ENCODE measurements at regions not wholly inside any gene's neighbourhood (a gene's known extent, or its start where the extent isn't known, plus 50 kb on each side); places are given as distances from the start of the nearest gene placed in this dataset.

DNA sequence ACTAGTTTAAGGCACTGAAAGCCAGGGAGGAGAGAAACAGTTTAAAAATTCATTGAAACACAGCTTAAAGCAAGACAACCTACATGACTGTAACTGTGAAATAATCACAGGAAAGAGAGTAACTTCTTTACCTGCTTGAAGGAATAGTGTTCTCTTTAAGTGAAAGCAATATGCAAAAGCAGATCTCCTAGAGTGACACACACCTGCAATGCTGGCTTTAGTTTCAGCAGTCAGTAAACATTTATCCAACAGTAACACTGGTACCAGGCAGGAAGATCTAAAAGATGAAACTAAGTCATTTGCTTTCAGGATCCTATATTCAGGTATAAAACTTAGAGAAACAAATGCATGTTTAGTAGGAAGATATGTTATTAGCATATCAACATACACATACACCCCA, 85.3 kb upstream of the PPM1H start:
- Mint-ChIP-seq H3K4me3 (peak overlapping the region; percentile 2; the same call in 1 of the 2 replicates), H3K9me3 (peaks cover 7% of the 10 kb centered on the region; the same call in 1 of the 2 replicates), H3K27ac (peak overlapping the region; percentile 81), H3K36me3 (no peaks in the 10 kb centered on the region), H3K27me3 (ENCODE audit: low read depth) (no peaks in the 10 kb centered on the region), H3K4me1 (peaks cover 59% of the 10 kb centered on the region)
- ChIA-PET CTCF (no interaction called here), POLR2A (no interaction called here)
- DNase-seq (ENCODE audit: low spot score) (no peak), ATAC-seq (no peak)
- no peak for TF ChIP-seq ZNF138 (CRISPR knock-in tag; conservative IDR thresholded peaks at IDR 0.05)

DNA sequence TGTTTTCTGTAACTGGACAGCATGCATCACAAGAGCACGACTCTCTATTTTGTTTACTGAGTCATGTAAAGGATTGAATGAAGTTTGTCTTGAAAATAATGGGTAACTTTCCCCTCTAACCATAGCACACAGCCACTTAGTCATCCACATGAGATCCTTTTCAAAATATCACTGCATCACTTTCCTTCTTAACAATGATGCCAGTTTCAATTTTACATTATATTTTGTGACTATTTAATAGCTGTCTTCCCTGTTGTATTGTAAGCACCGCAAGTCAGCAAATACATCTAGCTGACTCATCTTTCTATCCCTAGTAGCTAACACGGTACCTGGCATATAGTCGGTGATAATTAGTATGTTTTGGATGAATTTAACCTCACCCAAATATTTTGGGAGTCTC, 83.3 kb upstream of the PPM1H start:
- H3K27ac Mint-ChIP-seq, result no peak overlapping the region
- H3K27me3 Mint-ChIP-seq (ENCODE audit: low read depth), result no peaks in the 10 kb centered on the region
- peaks cover 45% of the 10 kb centered on the region for H3K4me1 Mint-ChIP-seq
- TF ChIP-seq RELA (CRISPR knock-in tag; IDR thresholded peaks at IDR 0.05; ENCODE audit: borderline replicate concordance) (no peak), TEAD1 (CRISPR knock-in tag; IDR thresholded peaks at IDR 0.05) (no peak), JUN (CRISPR knock-in tag; IDR thresholded peaks at IDR 0.05) (no peak), NR2C2 (CRISPR knock-in tag; IDR thresholded peaks at IDR 0.05) (no peak), ZNF396 (CRISPR knock-in tag; IDR thresholded peaks at IDR 0.05; ENCODE audit: borderline replicate concordance) (no peak), CREM (CRISPR knock-in tag; IDR thresholded peaks at IDR 0.05) (no peak)
- TF ChIP-seq, protein P1, sequence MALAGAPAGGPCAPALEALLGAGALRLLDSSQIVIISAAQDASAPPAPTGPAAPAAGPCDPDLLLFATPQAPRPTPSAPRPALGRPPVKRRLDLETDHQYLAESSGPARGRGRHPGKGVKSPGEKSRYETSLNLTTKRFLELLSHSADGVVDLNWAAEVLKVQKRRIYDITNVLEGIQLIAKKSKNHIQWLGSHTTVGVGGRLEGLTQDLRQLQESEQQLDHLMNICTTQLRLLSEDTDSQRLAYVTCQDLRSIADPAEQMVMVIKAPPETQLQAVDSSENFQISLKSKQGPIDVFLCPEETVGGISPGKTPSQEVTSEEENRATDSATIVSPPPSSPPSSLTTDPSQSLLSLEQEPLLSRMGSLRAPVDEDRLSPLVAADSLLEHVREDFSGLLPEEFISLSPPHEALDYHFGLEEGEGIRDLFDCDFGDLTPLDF (CRISPR knock-in tag; IDR thresholded peaks at IDR 0.05), result no peak
- TF ChIP-seq, protein P2, sequence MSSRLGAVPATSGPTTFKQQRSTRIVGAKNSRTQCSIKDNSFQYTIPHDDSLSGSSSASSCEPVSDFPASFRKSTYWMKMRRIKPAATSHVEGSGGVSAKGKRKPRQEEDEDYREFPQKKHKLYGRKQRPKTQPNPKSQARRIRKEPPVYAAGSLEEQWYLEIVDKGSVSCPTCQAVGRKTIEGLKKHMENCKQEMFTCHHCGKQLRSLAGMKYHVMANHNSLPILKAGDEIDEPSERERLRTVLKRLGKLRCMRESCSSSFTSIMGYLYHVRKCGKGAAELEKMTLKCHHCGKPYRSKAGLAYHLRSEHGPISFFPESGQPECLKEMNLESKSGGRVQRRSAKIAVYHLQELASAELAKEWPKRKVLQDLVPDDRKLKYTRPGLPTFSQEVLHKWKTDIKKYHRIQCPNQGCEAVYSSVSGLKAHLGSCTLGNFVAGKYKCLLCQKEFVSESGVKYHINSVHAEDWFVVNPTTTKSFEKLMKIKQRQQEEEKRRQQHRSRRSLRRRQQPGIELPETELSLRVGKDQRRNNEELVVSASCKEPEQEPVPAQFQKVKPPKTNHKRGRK (CRISPR knock-in tag; IDR thresholded peaks at IDR 0.05; ENCODE audit: borderline replicate concordance), result no peak
- no peak for ATAC-seq
- no peaks in the 10 kb centered on the region for H3K9me3 Mint-ChIP-seq
- ChIA-PET CTCF (interaction anchor here (1.7 kb wide), 1 partner anchor 50 kb away, joined by 5 read pairs; no protein-coding TSS in a partner anchor), POLR2A (no interaction called here)
- DNase-seq (ENCODE audit: low spot score), result no peak
- H3K4me3 Mint-ChIP-seq, result no peak overlapping the region
- no peaks in the 10 kb centered on the region for H3K36me3 Mint-ChIP-seq

DNA sequence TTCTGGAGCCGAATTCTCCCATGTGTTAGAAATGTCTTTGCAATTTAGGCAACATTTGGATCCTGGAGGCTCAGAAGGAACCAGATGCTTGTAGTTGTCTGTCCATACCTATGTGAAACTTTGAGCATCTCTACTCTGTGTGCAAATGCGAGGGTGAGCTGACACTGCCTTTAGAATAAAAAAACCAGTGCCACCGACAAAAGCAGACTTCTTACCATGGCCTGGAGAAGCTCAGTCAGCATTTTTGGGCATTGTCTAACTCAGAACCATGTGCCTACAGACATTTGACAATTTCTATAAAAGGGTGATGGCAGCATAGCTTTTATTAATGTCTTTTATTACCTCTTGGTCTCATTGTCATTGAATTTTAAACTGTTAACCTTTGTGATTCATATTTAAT, 78.4 kb upstream of the PPM1H start:
- ATAC-seq (no peak), DNase-seq (ENCODE audit: low spot score) (no peak)
- peaks cover 7% of the 10 kb centered on the region for H3K4me1 Mint-ChIP-seq
- H3K4me3 Mint-ChIP-seq, result no peak overlapping the region
- ChIA-PET POLR2A (no interaction called here), CTCF (interaction anchor here (1.0 to 1.1 kb wide), 2 partner anchors 139 to 575 kb away, joined by 3 read pairs; no protein-coding TSS in a partner anchor)
- no peaks in the 10 kb centered on the region for H3K9me3 Mint-ChIP-seq
- no peaks in the 10 kb centered on the region for H3K36me3 Mint-ChIP-seq
- H3K27ac Mint-ChIP-seq, result no peak overlapping the region
- no peaks in the 10 kb centered on the region for H3K27me3 Mint-ChIP-seq (ENCODE audit: low read depth)
- TF ChIP-seq, protein P3, sequence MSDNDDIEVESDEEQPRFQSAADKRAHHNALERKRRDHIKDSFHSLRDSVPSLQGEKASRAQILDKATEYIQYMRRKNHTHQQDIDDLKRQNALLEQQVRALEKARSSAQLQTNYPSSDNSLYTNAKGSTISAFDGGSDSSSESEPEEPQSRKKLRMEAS (CRISPR knock-in tag; IDR thresholded peaks at IDR 0.05), result no peak
- TF ChIP-seq, protein P4, sequence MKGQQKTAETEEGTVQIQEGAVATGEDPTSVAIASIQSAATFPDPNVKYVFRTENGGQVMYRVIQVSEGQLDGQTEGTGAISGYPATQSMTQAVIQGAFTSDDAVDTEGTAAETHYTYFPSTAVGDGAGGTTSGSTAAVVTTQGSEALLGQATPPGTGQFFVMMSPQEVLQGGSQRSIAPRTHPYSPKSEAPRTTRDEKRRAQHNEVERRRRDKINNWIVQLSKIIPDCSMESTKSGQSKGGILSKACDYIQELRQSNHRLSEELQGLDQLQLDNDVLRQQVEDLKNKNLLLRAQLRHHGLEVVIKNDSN (CRISPR knock-in tag; IDR thresholded peaks at IDR 0.05), result no peak
- TF ChIP-seq CREB1 (CRISPR knock-in tag; IDR thresholded peaks at IDR 0.05) (no peak), MXD4 (CRISPR knock-in tag; IDR thresholded peaks at IDR 0.05; ENCODE audit: borderline replicate concordance) (no peak), FOXP1 (CRISPR knock-in tag; IDR thresholded peaks at IDR 0.05; ENCODE audit: borderline replicate concordance) (no peak)
- TF ChIP-seq, protein P5, sequence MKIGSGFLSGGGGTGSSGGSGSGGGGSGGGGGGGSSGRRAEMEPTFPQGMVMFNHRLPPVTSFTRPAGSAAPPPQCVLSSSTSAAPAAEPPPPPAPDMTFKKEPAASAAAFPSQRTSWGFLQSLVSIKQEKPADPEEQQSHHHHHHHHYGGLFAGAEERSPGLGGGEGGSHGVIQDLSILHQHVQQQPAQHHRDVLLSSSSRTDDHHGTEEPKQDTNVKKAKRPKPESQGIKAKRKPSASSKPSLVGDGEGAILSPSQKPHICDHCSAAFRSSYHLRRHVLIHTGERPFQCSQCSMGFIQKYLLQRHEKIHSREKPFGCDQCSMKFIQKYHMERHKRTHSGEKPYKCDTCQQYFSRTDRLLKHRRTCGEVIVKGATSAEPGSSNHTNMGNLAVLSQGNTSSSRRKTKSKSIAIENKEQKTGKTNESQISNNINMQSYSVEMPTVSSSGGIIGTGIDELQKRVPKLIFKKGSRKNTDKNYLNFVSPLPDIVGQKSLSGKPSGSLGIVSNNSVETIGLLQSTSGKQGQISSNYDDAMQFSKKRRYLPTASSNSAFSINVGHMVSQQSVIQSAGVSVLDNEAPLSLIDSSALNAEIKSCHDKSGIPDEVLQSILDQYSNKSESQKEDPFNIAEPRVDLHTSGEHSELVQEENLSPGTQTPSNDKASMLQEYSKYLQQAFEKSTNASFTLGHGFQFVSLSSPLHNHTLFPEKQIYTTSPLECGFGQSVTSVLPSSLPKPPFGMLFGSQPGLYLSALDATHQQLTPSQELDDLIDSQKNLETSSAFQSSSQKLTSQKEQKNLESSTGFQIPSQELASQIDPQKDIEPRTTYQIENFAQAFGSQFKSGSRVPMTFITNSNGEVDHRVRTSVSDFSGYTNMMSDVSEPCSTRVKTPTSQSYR (CRISPR knock-in tag; IDR thresholded peaks at IDR 0.05), result no peak
- TF ChIP-seq, protein P6, sequence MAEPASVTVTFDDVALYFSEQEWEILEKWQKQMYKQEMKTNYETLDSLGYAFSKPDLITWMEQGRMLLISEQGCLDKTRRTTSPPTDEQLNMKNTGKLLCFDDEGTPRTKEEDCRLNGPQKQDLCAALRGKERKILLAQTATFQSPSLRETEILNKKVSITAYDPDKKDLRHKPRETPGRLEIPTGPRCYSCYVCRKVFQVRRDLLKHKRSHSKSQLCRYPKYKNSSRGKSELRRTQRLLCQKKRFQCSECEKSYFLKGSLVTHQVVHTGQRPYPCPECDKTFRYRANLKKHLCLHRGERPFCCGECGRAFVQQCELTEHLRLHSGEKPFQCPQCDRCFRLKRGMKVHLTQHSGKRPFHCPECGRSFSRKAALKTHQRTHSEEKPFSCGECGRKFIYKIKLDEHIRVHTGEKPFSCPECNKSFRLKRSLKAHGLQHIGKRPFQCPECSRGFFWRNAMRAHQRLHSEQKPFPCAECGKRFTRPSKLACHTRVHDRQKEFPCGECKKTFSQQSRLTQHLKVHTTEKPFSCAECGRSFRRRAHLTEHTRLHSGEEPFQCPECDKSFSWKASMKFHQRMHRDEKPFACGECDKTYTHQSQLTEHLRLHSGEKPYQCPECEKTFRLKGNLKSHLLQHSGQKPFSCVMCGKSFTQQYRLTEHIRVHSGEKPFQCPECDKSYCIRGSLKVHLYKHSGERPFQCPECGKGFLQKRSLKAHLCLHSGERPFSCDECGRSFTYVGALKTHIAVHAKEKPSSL (CRISPR knock-in tag; conservative IDR thresholded peaks at IDR 0.05), result no peak
- TF ChIP-seq, protein P7, sequence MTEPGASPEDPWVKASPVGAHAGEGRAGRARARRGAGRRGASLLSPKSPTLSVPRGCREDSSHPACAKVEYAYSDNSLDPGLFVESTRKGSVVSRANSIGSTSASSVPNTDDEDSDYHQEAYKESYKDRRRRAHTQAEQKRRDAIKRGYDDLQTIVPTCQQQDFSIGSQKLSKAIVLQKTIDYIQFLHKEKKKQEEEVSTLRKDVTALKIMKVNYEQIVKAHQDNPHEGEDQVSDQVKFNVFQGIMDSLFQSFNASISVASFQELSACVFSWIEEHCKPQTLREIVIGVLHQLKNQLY (CRISPR knock-in tag; IDR thresholded peaks at IDR 0.05), result no peak
- TF ChIP-seq, protein P8, sequence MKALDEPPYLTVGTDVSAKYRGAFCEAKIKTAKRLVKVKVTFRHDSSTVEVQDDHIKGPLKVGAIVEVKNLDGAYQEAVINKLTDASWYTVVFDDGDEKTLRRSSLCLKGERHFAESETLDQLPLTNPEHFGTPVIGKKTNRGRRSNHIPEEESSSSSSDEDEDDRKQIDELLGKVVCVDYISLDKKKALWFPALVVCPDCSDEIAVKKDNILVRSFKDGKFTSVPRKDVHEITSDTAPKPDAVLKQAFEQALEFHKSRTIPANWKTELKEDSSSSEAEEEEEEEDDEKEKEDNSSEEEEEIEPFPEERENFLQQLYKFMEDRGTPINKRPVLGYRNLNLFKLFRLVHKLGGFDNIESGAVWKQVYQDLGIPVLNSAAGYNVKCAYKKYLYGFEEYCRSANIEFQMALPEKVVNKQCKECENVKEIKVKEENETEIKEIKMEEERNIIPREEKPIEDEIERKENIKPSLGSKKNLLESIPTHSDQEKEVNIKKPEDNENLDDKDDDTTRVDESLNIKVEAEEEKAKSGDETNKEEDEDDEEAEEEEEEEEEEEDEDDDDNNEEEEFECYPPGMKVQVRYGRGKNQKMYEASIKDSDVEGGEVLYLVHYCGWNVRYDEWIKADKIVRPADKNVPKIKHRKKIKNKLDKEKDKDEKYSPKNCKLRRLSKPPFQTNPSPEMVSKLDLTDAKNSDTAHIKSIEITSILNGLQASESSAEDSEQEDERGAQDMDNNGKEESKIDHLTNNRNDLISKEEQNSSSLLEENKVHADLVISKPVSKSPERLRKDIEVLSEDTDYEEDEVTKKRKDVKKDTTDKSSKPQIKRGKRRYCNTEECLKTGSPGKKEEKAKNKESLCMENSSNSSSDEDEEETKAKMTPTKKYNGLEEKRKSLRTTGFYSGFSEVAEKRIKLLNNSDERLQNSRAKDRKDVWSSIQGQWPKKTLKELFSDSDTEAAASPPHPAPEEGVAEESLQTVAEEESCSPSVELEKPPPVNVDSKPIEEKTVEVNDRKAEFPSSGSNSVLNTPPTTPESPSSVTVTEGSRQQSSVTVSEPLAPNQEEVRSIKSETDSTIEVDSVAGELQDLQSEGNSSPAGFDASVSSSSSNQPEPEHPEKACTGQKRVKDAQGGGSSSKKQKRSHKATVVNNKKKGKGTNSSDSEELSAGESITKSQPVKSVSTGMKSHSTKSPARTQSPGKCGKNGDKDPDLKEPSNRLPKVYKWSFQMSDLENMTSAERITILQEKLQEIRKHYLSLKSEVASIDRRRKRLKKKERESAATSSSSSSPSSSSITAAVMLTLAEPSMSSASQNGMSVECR (CRISPR knock-in tag; IDR thresholded peaks at IDR 0.05; ENCODE audit: borderline replicate concordance), result no peak
